ENCODE measurements at regions not wholly inside any gene's neighbourhood (a gene's known extent, or its start where the extent isn't known, plus 50 kb on each side); places are given as distances from the start of the nearest gene placed in this dataset.

DNA sequence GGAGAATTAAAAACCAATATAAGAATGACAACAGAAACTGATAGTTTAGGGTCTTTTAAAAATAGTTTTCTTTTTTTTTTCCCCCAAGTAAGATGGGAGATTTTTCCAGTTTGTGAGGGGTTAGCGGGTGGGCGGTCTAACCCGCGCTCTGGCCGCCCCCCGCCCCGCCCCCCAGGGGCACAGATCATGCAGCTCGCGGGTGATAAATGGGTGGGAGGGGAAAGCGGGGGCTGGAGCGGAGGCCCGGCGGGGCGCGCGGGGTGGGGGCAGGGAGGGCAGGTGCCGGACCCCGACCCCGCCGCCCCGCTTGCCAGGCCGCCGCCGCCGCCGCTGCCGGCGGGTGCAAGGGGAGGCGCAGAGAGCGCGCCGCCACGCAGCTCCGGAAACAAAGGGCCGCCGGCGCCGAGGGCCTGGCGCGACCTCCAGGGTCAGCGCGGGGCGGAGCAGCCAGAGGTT lies 60.1 kb upstream of the GSE1 start:
- no peak for DNase-seq

DNA sequence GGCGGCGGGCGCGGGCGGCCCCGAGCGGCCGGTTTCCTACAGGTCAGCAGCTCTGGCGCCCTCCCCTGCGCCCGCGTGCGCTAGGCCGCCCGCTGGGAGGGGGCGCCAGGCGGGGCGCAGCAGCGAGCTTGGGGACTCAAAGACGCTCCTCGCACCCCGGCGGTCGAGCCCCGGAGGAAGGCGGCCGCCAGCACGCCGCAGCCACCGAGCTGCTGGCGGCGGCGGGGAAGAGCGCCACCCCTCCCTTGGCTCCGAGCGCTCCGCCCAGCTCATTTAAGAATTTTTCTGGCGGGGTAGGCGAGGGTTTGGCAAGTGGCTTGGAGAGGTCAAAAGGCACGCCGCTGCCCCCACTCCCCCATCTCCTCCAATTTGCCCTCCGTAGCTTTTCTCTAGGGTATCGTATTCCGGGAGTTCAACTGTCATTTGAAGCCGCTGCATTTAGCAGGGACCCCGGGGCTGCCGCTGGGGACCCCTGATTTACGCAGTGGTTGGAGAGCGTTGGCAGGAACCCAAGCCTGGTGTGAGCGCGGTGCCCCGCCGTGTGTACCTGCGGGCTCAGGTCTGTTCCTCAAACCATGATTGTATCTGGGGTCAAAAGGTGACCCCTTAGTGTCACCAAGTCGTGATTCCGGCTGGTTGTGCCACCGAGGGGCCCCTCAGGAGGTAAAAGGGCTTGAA lies 59.5 kb upstream of the GSE1 start:
- DNase-seq = no peak

DNA sequence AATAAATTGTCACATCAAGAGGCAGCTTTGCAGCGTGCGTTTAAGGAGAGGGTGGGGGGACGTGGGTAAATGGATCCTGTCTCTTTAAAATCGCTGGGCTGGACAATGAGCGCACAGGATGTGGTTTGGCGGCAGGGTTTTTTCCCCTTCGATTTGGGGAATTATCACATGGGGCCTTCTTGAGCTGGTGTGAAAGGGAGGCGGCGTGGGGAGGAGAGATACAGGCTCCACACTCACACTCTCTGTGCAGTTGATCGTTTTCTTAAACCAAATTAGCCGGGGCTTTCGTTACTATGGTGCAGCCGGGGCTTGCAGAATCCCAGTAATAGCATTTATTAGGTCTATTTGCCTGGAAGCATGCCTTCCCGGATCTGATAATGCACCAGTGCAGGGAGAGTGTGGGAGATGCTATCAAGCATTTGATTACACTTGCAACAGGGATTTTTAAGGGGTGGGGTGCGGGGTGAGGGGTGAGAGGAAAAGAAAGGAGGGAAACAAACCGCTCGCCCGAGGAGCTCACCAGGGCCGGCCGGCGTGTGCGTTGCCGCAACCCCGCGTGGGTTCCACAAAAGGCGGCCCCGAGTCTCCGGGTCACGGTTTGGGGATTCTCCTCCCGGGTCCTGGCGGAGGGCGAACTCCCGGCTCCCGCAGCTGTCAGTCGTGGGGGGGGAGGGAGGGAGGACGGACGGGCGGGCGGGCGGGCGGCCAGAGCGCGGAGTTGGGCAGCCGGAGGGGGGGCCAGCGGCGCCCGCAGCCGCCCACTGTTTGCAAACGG lies 58.8 kb upstream of the GSE1 start:
- peak in 1 of 2 experiments; percentile 40 for DNase-seq

DNA sequence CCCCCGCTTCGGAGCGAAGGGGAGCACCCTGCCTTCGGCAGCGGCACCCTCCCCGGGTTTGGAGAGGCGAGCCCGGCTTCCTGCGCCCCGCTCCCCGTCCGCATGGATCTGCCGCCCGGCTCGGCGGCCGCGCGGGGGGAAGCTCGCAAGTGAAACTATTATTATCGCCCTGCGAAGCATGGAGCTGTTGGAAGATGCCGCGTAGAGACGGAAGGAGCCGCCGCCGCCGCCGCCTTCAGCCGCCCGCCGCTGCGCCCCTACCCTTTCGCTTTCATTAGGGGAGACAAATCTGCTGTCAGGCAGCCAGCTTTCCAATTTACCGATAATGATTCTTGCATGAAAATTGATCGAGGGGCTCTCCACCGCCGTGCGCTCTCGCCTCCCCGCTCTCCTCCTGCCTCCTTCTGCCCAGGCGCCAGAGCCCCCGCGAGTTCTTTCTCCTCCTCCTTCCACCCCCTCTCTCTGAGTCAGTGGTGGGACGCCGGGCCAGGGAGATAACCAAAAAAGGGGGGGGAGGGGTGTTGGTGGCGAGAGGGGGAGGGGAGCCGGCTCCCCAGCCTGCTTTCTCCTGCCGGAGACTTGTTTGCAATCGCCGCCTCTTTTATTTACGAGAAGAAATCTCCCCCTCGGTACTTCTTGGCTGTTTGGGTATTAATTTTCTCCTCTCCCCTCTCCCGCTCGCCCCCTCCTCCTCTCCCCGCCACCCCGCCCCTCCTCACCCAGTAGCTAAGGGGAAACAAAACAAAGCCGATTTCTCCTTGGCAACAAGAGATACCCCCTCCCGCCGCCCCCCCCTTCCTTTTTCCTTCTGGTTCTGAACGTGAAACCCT lies 58.0 kb upstream of the GSE1 start:
- DNase-seq = peak in 1 of 2 experiments; percentile 26

DNA sequence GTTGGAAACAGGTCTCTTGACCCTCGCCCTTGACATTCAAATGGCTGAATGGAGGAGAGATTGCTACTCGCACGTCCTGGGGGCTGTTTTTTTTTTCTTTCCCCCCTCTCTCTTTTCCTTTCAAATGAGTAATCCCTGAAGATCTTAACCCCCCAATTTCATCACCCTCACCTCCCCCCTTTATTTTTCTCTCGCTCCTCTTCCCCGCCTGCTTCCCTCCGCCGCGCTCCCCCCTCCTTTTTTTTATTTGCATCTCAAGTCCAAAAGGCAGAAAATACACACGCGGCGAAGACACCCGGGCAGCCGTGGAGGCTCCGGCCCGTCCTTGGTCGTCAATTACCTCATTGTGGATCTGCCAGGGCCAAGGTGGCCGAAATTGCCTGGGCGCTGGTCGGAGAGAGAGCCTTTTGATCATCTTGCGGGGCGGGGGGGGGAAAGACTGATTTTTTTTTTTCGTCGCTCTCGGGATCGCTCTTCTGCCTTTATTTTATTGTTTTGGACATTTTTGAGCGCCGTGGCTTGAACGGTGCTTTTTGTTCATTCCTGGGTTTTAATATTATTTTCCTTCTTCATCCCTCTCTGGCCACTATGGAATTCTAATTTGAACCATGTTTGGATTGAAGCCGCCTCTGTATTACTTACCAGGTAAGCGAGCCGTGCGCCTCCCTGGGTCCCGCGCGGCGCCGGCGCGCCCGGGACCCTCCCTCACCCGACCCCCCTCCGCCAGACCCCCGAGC lies 57.2 kb upstream of the GSE1 start:
- peak in 1 of 2 experiments; percentile 37 for DNase-seq

DNA sequence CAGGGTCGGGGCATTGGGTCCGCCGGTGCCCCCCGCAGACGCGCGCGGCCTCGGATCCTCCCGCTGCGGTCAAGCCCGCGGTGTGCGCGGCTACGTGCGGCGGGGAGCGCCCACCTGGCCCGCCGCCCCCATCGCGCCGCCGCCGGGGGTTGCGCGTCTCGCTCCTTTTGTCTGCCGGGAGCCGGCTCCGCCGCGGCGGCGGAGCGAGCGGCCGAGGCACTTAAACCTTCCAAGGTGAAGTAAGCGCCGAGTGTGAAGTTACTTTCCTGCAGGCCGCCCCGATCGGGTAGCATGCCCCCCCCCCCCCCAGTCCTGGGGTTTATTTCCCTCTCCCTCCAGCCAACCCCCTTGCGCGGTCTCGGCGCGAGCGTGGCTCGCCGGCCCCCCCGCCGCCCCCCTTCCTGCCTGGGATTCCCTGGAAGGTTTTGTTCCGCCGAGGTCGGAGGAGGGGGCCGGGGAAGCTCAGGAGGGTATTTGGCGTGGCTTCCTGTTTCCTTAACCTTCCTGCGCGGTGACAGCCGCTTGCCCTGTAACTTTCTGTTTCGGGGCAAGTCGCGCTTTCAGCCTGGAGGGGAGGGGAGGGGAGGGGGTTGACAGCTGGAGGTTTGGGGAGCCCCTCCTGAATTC lies 56.6 kb upstream of the GSE1 start:
- DNase-seq = no peak

DNA sequence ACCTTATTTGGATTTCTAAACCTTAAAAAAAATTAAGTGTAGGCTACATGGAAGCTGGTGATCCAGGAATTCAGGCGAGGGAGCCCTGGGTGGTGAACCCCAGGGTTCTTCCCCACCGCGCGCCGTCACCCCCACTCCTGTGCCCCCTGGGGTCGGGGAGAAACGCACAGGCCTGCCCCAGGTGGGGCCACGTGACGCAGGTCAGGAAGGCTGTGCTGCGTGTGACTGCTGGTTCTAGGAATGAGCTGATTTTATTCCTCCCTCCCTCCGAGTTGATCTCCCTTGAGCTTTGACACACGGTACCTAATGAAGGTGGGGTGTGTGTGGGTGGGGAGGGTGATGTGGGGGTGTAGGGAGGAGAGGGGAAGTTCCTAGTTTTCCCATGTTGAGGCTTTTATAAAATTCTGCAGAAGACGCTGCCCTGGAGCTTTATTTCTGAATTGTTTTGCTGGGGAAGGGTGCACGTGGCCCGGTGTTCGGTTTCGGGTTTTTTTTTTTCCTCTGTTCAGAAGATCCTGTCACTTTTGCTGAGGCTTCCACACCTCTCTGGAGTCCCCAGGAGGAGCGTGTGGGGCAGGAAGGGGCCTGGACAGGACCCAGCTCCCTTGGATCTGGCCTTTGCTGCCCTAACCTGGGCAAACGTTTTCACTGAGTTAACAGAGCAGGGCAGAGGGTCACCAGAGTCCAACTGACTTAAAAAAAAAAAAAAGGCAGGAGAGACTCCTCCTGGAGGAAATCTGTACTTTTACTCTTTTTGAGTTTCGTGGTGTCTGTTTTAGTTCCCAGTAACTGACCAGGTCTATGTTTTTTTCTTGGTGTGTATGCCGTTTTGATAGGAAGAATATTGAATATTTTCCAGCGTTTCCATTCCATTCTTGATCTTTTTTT lies 55.8 kb upstream of the GSE1 start:
- DNase-seq = no peak

DNA sequence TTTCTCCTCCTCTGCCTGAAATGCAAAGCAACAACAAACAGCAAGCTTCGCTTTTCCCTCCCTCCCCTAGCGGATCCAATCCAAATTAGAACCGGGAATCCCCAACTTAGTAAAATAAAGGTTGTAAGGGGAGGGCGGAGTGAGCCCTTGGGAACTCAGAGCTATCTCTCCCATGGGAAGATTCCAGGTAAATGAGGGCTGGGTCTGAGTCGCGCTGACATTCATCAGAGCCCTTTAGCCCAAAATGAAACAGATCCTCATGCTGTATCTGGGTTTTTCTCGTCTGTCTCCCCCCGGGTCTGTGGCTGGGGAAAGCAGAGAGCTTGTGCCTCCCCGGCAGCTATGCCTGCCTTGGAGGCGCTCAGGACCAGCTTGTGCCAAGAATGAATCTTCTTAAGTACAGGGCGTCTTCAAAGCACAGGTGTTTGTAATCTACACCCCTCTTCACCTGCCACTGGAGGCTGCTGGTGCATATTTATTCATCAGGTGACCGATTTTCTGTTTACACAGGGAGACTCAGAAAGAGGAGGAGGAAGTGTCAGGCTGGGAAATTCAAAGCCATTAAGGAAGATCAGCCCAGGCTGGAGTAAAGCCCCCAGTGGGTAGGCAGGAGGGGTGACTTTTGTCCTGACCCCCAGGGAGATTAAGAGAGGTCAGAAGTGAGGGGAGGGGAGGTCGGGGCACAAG lies 55.0 kb upstream of the GSE1 start:
- DNase-seq = peak; percentile 36 to 53

DNA sequence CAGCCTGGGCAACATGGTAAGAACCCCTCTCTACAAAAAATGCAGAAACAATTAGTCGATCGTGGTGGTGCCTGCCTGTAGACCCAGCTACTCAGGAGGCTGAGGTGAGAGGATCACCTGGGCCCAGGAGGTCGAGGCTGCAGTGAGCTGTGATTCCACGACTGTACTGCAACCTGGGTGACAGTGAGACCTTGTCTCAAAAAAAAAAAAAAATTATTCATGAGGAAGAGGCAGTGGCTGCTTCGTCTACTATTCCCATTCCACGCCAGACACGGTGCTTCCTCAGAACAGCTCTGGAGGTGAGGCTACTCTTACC lies 52.2 kb upstream of the GSE1 start:
- DNase-seq = no peak

DNA sequence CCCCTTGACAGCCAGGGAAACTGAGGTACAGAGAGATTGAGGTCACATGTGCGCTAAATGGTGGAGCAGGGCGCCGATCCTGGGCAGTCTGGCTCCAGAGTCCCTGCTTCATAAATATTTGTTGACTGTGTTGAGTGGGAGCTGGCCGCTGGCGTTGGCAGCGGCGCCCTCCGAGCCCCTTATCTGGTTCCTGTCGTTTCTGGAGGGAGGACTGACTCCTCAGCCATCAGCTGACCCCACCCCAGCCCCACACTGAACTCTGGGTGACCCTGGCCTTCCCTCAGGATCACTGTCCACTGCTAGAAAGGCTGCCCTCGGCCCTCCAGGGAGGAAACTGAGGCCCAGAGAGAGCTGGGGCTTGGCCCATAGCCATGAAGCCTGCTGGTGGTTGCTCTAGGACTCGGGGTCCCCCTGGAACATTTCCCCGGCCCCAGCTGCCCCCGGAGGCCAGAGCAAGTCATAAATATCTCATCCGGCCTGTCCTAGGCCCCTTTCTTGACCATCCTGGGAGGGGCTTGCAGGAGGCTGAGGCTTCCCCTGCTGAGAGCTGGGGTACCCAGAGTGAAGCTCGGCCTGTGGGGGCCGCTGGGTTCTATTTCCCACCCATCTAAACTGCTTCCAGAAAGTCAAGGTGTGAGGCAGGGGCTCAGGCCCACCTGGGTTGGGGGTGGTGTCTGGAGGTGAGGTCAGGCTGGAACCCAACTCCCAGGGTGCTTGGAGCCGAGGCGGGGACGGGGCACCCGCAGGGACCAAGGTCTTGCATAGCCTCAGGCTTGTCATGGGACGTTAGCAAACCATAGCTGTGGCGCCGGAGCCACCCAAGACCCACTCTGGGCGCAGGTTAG lies 51.7 kb upstream of the GSE1 start:
- DNase-seq = no peak

DNA sequence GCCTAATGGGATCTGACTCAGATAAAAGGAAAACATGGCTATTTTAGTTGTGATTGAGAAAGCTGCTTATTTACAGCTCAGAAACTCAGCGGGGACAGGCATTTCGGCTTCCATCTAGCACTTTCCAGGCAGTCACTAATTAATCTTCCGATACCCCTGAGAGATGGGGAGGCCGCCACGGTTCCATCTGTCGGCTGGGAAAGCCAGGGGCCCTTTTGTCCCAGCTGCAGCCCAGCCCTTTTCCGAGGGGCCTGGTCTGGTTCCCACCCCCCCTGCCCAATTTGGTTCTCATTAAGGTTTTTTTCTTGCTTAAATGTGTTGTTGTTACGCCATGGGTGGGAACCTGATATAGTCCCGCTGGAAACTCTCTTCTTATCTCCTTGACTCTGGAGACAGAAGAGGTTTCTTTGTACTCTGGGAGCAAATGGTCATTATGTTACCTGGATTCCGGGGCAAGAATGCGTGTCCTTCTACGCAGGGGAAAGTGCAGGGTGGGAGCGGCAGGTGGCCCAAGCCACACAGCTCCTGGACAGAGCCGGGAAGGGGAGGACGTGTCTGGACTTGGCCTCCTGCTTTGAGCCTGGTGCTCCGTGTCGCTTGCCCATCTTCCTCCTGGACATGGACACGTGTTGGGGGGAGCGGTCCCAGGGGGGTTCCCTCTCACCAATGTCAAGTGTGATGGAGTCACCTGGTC lies 50.9 kb upstream of the GSE1 start:
- no peak for DNase-seq

DNA sequence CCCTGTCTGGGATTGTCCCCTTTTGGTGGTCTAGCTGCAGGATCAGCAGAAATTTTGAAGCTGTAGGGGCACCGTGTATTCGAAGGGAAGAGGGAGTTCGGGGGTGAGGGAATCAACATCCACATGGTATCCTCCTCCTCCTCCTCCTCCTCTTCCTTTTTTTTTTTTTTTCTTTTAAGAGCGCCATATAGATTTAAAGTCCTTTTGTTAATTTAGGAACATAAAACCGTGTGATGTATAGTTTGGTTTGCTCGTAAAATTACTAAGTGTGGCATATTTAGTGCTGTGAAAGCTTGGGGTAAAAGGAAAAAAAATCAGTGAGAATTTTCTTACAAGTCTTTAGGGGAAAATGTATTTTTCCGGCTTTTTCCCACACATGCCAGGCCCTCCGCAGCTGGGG lies 50.1 kb upstream of the GSE1 start:
- DNase-seq = no peak
